Superior temporal gyrus (tissue), 1 donor: ENCODE measurements at regions not wholly inside any gene's neighbourhood (a gene's known extent, or its start where the extent isn't known, plus 50 kb on each side); places are given as distances from the start of the nearest gene placed in this dataset.

Experiments
- DNase-seq: peaks from one replicate; pipeline ENCODE4 v3.0.0-alpha.2; 2016; ENCODE audit errors: extremely low spot score

DNA sequence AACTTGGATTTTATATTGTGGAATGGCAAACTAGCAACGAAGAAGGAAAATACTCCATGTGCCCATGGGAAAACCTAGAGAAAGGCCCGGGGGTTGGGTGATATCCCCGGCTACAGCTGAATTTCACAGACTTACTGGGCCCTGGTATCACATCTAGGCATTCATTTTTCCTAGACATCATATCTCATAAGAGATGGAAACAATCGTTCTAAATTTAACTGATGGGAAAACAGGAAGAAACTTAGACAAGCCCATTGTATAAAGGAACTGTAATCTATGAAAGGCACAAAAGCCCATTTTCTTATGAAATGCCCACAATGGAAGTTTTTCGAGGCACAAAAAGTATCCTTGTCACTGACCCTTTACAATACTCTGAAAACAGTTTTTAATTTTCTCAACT is 407.9 kb upstream of the LYPLAL1 start:
- DNase-seq = no peak

DNA sequence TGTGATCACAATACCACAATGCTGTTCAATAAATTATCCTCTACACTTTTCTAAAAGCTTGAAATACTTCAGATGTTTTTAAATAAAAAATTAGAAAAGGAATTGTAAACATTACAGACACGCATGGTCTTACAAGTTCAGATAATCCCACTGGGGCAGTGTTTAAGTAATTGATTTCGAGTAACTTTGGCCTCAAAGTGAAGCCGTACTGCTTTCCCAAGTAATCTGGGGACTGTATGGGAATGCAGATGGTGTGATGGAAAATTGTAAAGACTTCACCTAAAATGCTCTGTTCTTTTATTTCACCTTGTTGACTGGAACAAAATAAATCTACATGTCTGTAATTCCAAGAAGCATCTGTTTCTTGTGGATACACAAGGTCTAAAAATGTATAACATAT is 401.7 kb upstream of the LYPLAL1 start:
- DNase-seq = no peak

- no peak for DNase-seq
Observed at GRCh38 chr1:218772575-218772974, 401.1 kb upstream of the LYPLAL1 start.

DNA sequence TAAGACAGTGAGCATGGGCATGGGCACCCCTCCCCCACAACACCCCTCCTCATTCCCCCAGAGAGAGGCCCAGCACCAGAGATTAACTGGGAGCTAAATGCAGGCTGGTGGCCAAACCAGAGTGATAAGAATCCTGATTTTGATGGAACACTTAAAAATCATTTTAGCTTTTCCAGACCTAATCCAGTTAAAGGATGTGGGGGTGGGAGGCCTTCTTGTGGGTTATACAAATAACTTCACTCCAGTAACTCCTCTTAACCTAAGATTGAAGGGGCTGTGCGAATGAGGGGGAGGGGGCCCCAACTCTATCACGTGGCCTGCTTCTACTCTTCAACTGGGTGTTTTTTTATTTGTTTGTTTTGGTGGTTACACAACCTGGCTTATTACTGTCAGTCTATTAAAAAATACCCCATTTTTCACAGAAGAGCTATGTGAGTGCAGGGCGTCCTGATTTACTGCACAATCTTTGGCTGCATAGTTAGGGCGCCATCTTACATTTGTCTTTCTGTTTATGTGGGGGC is 398.1 kb upstream of the LYPLAL1 start:
- no peak for DNase-seq

- no peak for DNase-seq
Observed at GRCh38 chr1:218778257-218779126, 395.2 kb upstream of the LYPLAL1 start.

- no peak for DNase-seq
Observed at GRCh38 chr1:218779341-218780100, 394.2 kb upstream of the LYPLAL1 start.

- DNase-seq = peak; percentile 29
Observed at GRCh38 chr1:218783131-218783530, 390.5 kb upstream of the LYPLAL1 start.

GRCh38 chr1:218783916-218784315 is 389.8 kb upstream of the LYPLAL1 start:
- DNase-seq = no peak

- DNase-seq = peak; percentile 60
Observed at GRCh38 chr1:218785928-218786327, 387.8 kb upstream of the LYPLAL1 start.

- DNase-seq = no peak
Observed at GRCh38 chr1:218787826-218788225, 385.9 kb upstream of the LYPLAL1 start.

DNA sequence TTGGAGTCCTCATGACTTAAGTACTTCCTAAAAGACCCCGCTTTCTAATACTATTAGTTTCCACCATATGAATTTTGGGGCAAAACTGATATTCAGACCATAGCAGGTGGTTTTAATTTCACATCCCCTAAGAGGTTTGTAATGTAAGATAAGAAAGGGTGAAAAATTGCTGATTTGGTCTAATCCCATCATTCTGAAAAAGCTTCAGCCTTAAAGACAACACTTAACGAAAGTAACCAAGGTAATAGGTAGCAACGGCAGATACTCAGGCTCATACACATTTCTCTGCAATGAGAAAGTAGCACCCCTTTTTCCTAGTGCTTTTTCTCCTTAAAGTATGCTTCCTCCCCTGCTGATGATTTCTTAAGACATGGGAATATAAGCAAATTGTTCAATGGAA is 376.9 kb upstream of the LYPLAL1 start:
- no peak for DNase-seq

DNA sequence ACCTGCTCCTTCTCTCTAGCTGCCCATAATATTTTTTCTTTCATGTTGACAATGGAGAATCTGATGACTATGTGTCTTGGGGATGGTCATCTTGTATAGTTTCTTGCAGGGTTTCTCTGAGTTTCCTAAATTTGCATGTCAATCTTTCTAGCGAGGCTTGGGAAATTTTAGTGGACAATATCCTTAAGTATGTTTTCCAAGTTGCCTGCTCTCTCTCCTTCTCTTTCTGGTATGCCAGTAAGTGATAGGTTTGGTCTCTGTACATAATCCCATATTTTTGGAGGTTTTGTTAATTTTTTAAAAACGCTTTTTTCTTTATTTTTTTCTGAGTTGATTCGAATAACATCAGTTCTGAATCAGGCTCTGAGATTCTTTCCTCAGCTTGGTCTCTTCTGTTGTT is 370.9 kb upstream of the LYPLAL1 start:
- DNase-seq = no peak

DNA sequence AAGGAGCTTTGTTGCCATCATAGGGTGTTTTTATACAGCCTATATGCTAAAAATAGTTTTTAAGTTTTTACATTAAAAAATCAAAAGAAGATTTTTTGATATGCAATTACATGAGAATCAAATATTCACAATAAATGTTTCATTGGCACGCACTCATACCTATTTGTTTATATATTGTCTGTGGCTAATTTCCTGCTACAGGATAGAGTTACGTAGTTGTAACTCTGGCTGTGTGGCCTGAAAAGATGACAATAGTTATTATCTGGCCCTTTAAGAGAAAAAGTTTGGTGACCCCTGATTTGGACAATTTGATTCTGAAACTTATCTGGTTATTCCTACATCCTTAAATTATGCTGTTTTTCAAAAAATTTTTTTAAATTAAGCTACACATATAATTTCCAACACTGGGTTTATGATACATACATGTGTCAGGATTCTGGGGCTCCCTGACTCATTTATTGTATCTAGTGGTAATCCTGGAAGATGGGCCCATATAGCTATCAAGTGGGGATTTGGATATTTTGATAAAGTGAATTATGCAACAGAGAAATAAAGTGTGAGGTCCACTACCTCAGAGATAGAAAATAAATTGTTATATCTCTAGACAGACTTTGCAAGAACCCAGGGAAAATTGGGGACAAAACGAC is 370.2 kb upstream of the LYPLAL1 start:
- DNase-seq = no peak

DNA sequence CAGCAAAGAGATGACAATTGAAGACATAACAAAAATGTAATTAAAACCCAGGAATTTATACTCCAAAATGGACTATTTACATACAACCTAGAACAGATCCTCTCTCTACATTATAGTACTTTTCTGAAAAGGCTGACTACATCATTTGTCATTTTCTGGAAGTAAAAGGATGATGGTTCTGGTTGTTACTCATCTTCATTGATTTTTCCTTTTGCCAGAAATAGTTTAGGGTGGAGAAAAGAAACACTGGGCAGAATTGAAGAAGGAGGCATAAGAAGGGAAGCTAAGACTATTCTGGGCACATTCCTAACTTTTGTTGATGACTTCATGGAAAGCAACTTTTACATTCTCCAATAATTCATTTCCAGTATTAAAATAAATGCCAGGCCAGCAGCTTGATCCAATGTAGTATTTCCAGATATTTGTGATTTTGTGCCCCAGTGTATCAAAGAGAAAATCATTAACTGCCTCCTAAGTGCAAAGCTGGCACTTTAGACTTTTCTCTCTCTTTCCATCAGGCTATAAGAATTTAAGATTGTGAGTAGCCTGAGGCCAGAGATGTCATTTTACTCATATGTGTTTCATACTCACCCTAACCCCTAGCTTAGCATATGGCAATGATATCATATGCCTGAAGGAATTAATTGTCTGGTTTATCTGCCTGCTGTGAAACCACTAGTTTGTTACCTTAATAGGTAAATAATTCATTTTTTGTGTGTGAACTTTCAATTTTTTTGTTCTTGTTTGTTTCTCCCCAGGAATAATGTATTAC is 369.5 kb upstream of the LYPLAL1 start:
- DNase-seq = no peak

- no peak for DNase-seq
Observed at GRCh38 chr1:218809061-218809460, 364.6 kb upstream of the LYPLAL1 start.

GRCh38 chr1:218809625-218810024 is 364.1 kb upstream of the LYPLAL1 start:
- no peak for DNase-seq

- DNase-seq = no peak
Observed at GRCh38 chr1:218810306-218810705, 363.4 kb upstream of the LYPLAL1 start.

- no peak for DNase-seq
Observed at GRCh38 chr1:218811497-218811896, 362.2 kb upstream of the LYPLAL1 start.

- DNase-seq = no peak
Observed at GRCh38 chr1:218812360-218812759, 361.3 kb upstream of the LYPLAL1 start.

DNA sequence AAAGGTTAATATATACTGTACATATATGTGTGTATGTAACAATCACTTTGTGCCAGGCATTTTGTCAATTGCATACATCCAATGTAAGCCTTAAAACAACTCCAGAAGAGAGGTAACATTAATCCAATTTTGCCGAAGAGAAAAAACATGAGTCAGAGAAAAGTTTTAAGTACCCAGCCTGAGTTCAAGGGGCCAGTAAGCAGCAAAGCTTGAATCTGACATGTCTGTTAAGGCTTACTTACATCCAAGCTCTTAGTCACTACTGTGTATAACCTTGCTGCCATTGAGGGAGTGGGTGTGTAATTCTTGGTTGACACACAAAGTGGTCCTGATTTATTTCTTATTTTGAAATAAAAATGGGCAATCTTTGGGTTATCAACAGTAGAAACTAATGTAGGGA is 360.4 kb upstream of the LYPLAL1 start:
- DNase-seq = no peak

GRCh38 chr1:218815076-218815475 is 358.6 kb upstream of the LYPLAL1 start:
- DNase-seq = no peak

- DNase-seq = no peak
Observed at GRCh38 chr1:218817071-218817470, 356.6 kb upstream of the LYPLAL1 start.
